Upper lobe of right lung (tissue), 1 donor: ENCODE measurements at regions not wholly inside any gene's neighbourhood (a gene's known extent, or its start where the extent isn't known, plus 50 kb on each side); places are given as distances from the start of the nearest gene placed in this dataset.
A peak's percentile ranks its signal among the peaks of the same experiment; 100 is the strongest.

Experiments used
- ATAC-seq: fragments of 200-7000 bp; cut with Tn5 transposase; one replicate; pipeline ENCODE4 v1.9.1; 2020; ENCODE audit warnings: mild to moderate bottlenecking, moderate library complexity
- DNase-seq: peaks from one replicate; pipeline ENCODE4 v3.0.0-alpha.2; 2020
- H3K27ac ChIP-seq: fragments of 200-600 bp; one replicate; pipeline ENCODE4 v1.8.0; 2022
- H3K27me3 ChIP-seq: fragments of 200-600 bp; one replicate; pipeline ENCODE4 v1.8.0; 2022; ENCODE audit warnings: mild to moderate bottlenecking
- H3K36me3 ChIP-seq: fragments of 200-600 bp; one replicate; pipeline ENCODE4 v1.8.0; 2022
- H3K4me1 ChIP-seq: fragments of 200-600 bp; one replicate; pipeline ENCODE4 v1.8.0; 2022
- H3K4me3 ChIP-seq: fragments of 200-600 bp; one replicate; pipeline ENCODE4 v1.8.0; 2022; ENCODE audit warnings: mild to moderate bottlenecking
- H3K9me3 ChIP-seq: fragments of 200-600 bp; one replicate; pipeline ENCODE4 v1.8.0; 2022
- intact Hi-C: fragments of 100-400 bp; cut with DNase I; formaldehyde crosslinking; loops from one replicate; pipeline ENCODE4 v1.11.0; 2022
- TF ChIP-seq, protein P1 (sequence below): fragments of 200-600 bp; IDR thresholded peaks from one replicate; pipeline ENCODE4 v1.8.0; 2022; ENCODE audit warnings: antibody characterized with exemption
- donor health status: DM: no; HTN: yes; CAD: no; lungs with severe emphysema.

DNA sequence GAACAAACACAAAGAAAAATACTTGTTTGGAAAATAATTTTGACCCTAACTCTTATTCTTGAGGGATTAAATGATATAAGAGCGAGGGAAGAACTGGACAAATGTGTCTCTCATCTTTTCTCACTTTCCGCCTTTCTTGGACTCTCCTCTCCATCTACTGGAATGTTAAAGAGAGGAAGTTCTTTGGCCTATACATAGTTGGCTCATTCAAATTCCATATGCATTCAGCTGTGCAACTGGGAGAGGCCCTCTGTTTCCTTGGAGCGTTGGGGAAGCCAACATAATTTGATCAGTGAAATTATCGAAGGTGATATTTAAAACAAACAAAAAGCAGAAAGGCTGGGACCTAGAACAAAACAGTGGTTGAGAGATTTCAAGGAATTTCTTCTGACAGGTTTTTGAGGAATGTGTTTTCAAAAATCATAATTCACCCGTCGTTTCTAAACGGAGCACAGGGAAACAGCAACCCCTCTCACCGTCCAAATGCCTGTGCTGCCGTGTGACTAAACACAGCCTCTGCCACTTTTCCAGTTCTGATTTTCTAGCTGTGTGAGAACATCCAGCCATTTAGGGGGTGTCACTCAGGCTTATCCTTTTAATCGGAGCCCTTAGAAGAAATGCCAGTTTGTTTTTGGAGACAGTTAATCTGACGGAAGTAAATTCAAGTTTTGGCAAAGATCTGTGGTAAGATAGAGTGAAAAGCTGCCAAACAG, 489.9 kb downstream of the SOX2 start:
- TF ChIP-seq, protein P1, sequence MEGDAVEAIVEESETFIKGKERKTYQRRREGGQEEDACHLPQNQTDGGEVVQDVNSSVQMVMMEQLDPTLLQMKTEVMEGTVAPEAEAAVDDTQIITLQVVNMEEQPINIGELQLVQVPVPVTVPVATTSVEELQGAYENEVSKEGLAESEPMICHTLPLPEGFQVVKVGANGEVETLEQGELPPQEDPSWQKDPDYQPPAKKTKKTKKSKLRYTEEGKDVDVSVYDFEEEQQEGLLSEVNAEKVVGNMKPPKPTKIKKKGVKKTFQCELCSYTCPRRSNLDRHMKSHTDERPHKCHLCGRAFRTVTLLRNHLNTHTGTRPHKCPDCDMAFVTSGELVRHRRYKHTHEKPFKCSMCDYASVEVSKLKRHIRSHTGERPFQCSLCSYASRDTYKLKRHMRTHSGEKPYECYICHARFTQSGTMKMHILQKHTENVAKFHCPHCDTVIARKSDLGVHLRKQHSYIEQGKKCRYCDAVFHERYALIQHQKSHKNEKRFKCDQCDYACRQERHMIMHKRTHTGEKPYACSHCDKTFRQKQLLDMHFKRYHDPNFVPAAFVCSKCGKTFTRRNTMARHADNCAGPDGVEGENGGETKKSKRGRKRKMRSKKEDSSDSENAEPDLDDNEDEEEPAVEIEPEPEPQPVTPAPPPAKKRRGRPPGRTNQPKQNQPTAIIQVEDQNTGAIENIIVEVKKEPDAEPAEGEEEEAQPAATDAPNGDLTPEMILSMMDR, result no peak
- DNase-seq, result no peak
- no peak overlapping the region for H3K27ac ChIP-seq

DNA sequence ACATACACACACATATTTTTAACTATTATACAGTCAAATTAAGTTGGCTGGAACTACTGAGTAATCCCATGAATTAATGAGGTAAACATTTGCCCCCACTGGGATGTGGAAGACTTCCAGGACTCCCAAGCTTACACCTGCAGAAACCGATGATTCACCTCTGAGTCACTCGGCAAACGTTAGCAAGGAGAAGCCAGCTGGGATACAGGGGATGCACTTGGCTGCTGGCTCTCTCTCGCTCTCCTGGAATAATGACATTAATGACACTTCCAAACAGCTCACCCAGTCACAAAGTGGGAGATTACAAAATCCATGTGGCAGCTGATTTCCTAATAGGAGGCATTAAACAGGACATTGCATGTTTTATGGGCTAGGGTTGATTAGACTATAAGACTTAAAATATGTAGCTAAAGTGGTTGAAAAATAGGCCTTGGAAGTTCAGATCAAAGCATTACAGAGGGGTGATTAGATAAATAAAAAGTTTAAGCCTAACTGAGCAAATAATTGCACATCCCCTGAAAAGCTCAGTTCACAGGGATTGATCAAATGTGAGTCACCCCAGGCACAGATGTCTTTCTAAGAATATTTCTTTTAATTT, 500.9 kb downstream of the SOX2 start:
- H3K4me1 ChIP-seq, result no peaks in the 10 kb centered on the region
- intact Hi-C loops, result no loop called here
- H3K27ac ChIP-seq, result no peak overlapping the region
- H3K36me3 ChIP-seq, result no peaks in the 10 kb centered on the region
- DNase-seq (no peak), ATAC-seq (peak; percentile 82)
- H3K27me3 ChIP-seq, result no peaks in the 10 kb centered on the region
- H3K9me3 ChIP-seq, result no peaks in the 10 kb centered on the region
- no peak overlapping the region for H3K4me3 ChIP-seq
- TF ChIP-seq, protein P1, result no peak

More for the DNA sequence above, 489.9 kb downstream of the SOX2 start:
- H3K27me3 ChIP-seq, result no peaks in the 10 kb centered on the region
- no peak overlapping the region for H3K4me3 ChIP-seq
- no peak for ATAC-seq
- H3K4me1 ChIP-seq, result no peaks in the 10 kb centered on the region
- intact Hi-C loops, result no loop called here
- H3K36me3 ChIP-seq, result no peaks in the 10 kb centered on the region
- H3K9me3 ChIP-seq, result no peaks in the 10 kb centered on the region

DNA sequence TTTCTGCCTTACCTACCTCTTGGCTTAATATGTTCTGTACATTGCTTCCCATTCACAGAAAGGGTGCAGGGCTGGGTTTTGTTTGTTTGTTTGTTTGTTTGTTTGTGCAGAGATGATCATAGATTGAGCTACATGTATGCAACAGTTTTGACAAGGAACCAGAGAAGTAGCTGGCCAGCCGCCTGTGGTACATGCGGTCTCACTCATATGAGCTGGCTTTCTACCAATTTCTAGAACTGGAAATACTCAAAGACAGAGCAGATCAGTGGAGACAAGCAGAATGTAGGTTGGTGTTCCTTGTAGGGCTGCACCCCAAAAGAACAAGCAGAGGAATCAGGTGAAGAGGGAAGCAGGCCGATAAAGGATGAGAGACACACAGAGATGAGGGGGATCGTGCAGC, 502.7 kb downstream of the SOX2 start:
- H3K4me3 ChIP-seq, result no peak overlapping the region
- H3K27me3 ChIP-seq, result no peaks in the 10 kb centered on the region
- no peak overlapping the region for H3K27ac ChIP-seq
- no peaks in the 10 kb centered on the region for H3K36me3 ChIP-seq
- ATAC-seq (no peak), DNase-seq (no peak)
- intact Hi-C loops, result no loop called here
- no peaks in the 10 kb centered on the region for H3K4me1 ChIP-seq
- no peaks in the 10 kb centered on the region for H3K9me3 ChIP-seq
- TF ChIP-seq, protein P1, result no peak

DNA sequence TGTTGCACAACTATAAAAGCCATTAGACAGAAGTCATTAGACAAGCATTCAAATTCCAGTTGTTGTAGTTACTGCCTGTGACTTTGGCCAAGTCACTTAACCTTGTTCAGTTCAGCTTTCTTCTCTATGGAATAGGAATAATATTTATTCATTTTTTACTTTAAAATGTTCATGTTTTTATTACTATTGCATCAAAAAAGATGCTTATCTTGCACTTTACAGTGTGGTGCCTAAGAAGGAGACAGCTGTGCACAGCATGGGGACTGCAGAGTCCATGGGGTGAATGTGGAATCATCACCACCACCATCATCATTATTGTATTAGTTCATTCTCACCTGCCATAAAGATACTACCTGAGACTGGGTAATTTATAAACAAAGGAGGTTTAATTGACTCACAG, 504.2 kb downstream of the SOX2 start:
- no peaks in the 10 kb centered on the region for H3K4me1 ChIP-seq
- H3K36me3 ChIP-seq, result no peaks in the 10 kb centered on the region
- DNase-seq, result no peak
- H3K27me3 ChIP-seq, result no peaks in the 10 kb centered on the region
- no peak for ATAC-seq
- no peak overlapping the region for H3K27ac ChIP-seq
- TF ChIP-seq, protein P1, result no peak
- H3K9me3 ChIP-seq, result no peaks in the 10 kb centered on the region
- H3K4me3 ChIP-seq, result no peak overlapping the region
- intact Hi-C loops, result loop anchor here (5.0 kb wide), 1 partner anchor 189 kb away; no protein-coding TSS in a partner anchor

DNA sequence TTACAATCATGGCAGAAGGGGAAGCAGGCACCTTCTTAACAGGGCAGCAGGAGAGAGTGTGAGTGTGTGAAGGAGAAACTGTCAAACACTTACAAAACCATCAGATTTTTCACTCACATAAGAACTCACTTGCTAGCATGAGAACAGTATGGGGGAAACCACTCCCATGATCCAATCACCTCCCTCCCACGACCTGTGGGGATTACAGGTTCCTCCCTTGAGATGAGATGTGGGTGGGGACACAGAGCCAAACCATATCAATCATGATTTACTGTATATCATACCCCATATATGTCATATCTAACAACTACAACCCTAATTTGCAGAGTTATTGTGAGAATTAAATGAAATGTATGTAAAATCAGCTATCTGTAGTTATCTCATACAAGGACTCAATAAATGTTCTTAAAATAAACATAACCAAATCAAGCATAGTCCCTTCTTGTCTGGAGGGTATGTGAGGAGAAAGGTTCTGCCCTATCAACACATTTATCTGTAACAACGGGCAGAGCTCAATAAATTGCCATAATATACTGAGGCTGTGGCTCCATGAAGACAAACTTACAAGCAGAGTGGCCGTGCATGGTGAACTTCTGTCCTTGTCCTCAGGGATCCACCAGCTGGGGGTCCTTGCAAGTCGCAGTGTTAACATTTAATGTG, 504.7 kb downstream of the SOX2 start:
- TF ChIP-seq, protein P1, result no peak
- DNase-seq (no peak), ATAC-seq (no peak)
- H3K27me3 ChIP-seq, result no peaks in the 10 kb centered on the region
- H3K36me3 ChIP-seq, result no peaks in the 10 kb centered on the region
- intact Hi-C loops, result loop anchor here (5.0 kb wide), 1 partner anchor 189 kb away; no protein-coding TSS in a partner anchor
- no peak overlapping the region for H3K27ac ChIP-seq
- no peaks in the 10 kb centered on the region for H3K4me1 ChIP-seq
- H3K4me3 ChIP-seq, result no peak overlapping the region
- H3K9me3 ChIP-seq, result no peaks in the 10 kb centered on the region
